Activated T-helper 1 cell treated with Interleukin-2 at 50 U/mL for 16 hours (primary cell): ENCODE measurements at regions not wholly inside any gene's neighbourhood (a gene's known extent, or its start where the extent isn't known, plus 50 kb on each side); places are given as distances from the start of the nearest gene placed in this dataset.

Source experiments
- DNase-seq: peaks from one replicate; pipeline ENCODE4 v3.0.0-alpha.2; 2020; ENCODE audit warnings: low read depth

GRCh38 chr11:70570693-70571395, 172.5 kb downstream of the CTTN start:
- no peak for DNase-seq

DNA sequence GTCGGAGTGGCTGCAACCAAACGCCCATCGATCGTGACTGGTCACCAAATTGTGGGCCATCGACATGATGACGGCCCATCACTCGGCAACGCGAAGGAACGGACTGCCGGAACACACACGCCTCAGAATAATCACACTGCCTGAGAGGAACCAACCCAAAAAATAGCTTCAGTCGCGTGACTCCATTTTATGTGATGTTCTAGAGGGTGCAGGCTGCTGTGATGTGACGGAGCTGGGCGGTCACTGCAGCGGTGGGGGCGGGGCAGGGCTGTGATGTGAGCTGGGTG, 174.6 kb downstream of the CTTN start:
- no peak for DNase-seq

- DNase-seq, result no peak
Measured at GRCh38 chr11:70573701-70574151, 175.4 kb downstream of the CTTN start.

- no peak for DNase-seq
Measured at GRCh38 chr11:70574725-70575347, 176.5 kb downstream of the CTTN start.

GRCh38 chr11:70575396-70576060, 177.2 kb downstream of the CTTN start:
- DNase-seq, result no peak

DNA sequence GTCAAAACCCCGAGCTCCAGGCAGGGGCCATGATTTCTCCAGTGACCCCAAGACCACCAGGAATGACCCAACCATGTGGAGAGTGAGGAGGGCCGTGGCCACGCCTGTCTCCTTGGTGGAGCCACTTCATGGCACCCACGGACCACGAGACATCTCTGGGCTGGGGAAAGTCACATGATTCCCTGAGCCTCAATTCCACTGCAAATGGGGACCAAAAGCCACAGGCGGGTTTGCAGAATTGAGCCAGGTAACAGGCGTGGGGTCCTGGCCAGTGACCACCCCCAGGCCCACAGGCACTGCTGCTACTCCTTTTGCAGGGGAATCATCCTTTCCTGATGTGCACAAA, 178.9 kb downstream of the CTTN start:
- DNase-seq, result no peak

DNA sequence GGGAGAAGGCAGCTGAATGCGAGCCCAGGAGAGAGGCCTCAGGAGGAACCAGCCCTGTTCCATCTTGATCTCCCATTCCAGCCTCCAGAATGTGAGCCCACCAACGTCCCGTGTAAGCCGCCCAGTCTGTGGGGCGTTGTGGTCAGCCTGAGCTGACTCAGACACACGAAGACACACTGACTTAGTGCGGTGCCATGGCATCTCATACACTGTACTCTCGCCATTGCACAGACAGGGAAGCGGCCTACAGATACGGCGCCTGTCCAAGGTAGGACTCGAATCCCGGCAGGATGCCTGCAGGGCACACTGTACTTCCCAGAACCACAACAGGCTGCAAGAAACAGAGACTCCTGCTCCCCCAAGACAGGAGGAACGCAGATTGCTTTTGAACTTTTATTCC, 179.6 kb downstream of the CTTN start:
- no peak for DNase-seq

- DNase-seq, result no peak
Measured at GRCh38 chr11:70578371-70578770, 180.0 kb downstream of the CTTN start.

DNA sequence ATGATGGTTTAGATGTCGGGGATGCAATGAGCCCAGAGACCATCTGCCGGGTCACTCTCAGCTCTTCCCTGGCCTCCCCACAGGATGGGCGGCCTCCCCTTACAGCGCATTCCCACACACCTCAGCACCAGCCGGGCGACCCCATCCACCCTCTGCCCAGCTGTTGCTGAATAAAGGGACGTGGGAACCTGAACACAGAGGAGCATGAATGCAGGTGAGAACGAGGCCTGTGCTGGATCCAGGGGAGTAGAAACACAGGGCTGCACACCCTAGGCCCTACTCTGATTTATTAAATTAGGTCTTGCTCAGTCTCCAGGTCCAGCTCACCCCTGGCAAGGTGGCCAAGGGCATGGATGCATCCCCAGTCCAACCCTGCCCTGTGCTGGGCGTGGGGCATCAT, 180.5 kb downstream of the CTTN start:
- no peak for DNase-seq

GRCh38 chr11:70579316-70579955, 181.1 kb downstream of the CTTN start:
- no peak for DNase-seq

GRCh38 chr11:70580036-70580805, 181.9 kb downstream of the CTTN start:
- DNase-seq, result no peak

GRCh38 chr11:70581991-70582885, 183.9 kb downstream of the CTTN start:
- no peak for DNase-seq

DNA sequence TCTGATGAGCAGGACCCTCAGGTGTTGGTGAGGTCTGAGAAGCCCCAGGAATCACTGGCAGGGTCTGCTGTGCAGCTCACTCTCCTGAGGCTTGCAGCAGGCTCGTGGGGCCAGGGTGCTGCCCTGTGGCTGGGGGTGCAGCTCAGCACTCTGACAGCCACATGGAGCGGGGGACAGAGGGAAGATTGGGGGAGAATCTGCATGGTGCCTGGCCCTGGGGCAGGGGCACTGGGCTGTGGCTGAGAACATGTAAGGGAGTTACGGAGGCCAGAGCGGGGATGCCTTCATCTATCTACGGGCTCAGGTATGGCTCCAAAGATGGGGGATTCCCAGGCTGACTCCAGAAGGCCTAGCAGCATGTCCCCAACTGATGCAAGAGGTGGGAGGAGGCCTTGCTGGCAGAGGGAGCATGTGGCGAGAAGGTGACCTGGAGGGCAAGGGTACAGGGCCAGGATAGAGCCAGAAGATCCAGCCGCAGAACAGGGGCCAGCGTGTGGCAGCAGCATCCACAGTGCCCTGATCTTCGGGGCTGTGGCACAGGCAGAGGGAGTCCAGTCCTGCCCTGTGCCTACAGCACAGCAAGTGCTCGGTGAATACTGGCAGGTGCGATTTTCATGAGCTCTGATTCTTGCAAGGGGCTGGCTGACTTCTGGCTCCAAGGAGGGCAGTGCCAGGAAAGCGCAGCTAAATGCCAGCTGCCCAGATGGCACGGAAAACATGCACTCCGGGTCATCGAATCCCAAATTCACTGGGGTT, 184.7 kb downstream of the CTTN start:
- no peak for DNase-seq

- no peak for DNase-seq
Measured at GRCh38 chr11:70583781-70584218, 185.5 kb downstream of the CTTN start.

- DNase-seq, result no peak
Measured at GRCh38 chr11:70584498-70585235, 186.3 kb downstream of the CTTN start.

- DNase-seq, result no peak
Measured at GRCh38 chr11:70585236-70585545, 186.9 kb downstream of the CTTN start.

- DNase-seq, result no peak
Measured at GRCh38 chr11:70586261-70587074, 188.1 kb downstream of the CTTN start.

GRCh38 chr11:70587075-70587389, 188.7 kb downstream of the CTTN start:
- DNase-seq, result no peak

GRCh38 chr11:70590356-70590991, 192.1 kb downstream of the CTTN start:
- no peak for DNase-seq
